Midbrain (tissue), 1 donor: ENCODE measurements at regions not wholly inside any gene's neighbourhood (a gene's known extent, or its start where the extent isn't known, plus 50 kb on each side); places are given as distances from the start of the nearest gene placed in this dataset.

Experiments
- DNase-seq: peaks from one replicate; lab custom pipeline; 2025; lab: John Stamatoyannopoulos, UW

DNA sequence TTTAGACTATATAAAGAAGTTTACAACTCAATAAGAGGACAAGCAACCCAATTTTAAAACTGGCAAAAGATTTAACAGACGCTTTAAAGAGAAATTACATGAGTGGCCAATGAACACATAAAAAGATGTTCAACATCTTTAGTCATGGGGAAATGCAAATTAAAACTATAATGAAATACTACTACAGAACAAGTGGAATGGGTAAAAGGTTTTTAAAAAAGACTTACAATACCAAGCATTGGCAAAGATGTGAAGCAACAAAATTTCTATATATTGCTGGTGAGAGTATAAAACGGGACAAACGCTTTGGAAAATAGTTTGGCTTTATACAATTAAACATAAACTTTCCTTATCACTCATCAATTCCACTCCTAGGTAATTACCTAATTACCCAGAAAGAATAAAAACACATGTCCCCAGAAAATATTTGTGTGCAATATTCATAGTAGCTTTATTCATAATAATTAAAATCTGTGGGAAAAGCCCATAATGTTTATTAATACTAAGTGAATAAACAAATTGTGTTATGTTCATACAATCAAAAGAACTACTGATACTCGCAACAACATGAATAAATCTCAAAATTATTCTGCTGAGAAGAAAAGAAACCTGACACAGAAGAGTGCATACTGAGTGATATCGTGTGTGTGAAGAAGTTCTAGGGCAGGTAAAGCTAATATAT, 76.7 kb upstream of the MYCN start:
- DNase-seq = no peak

DNA sequence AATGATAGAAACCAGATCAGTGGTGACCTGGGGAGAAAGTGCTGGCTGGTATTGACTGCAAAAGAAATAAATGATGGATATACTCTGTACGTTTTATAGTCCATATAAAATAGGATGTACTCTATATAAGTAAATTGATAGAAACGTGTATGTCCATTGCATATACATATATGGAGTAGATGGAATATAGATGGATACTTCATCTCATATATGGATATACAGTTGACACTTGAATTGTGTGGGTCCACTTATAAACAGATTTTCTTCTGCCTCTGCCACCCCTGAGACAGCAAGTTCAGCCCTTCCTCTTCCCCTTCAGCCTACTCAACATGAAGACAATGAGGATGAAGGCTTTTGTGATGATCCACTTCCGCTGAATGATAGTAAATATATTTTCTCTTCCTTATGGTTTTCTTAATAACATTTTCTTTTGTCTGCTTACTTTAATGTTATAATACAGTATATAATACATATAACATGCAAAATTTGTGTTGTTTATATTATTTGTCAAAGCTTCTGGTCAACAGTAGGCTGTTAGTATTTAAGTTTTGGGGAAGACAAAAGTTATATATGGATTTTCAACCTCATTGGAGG, 76.1 kb upstream of the MYCN start:
- DNase-seq = no peak

DNA sequence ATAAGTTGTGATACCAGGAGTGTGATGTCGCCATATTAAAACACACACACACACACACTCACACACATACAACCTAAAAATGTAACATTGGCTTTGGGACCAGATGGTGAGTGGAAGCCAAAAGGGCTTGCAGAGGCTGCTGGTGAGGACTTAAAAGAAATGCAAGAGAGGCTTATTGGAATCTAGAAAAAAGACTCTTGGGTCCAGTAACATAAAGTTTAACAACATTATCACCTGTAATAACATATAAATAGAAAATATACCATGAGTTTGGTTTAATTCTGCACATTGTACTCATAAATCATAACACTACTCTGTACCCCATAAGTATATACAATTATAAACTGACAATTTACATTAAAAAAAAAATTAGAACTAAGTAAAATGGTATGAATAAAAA, 74.4 kb upstream of the MYCN start:
- DNase-seq = no peak

DNA sequence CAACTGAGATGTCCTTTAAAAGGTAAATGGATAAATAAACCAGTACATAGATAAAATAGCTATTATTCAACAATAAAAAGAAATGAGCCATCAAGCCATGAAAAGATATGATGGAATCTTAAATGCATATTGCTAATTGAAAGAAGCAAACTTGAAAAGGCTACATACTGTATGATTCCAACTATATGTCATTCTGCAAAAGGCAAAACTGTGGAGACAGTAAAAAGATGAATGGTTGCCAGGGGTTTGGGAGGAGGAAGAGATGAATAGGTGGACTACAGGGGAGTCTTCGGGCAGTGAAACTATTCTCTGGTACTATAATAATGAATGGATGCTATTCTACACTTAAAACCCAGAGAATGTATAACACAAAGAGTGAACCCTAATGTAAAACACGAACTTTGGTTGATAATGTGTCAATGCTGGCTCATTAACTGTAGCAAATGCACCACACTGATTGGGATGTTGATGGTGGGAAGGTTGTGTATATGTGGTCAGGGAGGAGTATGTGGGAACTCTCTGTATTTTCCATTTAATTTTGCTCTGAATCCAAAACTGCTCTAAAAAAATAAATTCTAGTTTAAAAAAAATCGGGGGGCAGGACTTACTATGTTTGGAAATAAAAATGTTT, 73.7 kb upstream of the MYCN start:
- DNase-seq = no peak

DNA sequence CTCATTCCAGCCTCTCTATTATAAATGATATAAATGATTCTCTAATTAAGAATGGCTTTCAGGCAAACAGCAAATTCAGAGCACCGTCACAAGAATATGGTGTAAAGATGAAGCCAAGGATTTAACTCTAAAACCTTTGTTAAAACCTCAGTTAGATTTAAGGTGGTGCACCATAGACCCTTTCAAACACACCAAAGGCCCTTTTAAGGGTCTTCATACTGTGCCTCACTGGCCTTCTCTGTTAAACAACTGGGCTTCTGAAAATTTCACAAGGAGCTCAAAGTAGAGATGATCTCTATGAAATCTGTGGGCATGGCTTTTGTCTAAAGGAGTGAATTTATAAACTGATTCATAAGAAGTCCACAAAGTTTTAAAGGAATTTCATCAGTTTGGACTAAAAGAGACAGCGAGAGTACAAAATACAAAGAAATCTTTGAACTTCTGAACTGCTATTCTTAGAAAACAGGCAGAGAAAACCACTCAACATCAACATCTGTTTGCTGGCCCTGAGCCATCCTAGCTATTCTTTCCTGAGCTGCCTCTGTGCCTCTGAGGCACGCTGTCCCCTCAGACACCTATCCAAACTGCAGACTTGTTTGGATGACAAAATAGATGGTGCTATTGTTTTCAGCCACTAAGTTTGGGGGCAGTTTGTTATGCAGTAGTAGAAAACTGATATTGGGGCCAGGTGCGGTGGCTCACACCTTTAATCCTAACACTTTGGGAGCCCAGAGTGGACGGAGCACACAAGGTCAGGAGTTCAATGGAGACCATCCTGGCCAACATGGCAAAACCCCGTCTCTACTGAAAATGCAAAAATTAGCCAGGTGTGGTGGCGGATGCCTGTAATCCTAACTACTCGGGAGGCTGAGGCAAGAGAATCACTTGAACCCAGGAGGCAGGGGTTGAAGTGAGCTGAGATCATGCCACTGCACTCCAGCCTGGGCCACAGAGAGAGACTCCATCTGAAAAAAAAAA, 72.9 kb upstream of the MYCN start:
- DNase-seq = no peak

DNA sequence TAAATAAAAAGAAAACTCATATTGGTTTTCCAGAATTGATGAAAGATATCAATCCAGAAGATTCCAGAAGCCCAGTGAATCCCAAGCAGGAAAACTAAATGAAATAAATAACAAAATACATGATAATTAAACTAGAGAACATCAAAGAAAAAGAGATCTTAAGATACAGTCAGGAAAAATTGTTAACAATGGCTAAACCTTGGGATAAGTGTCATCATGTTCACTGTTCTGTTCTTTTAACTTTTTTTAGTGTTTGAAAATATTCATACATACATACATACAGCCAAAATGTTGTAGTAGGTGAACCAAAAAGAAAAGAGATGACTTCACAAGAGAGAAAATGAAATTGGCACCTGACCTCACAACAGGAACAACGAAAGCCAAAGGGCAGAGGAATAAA, 72.2 kb upstream of the MYCN start:
- no peak for DNase-seq

GRCh38 chr2:15868704-15869103, 71.6 kb upstream of the MYCN start:
- DNase-seq = no peak

GRCh38 chr2:15869396-15869795, 71.0 kb upstream of the MYCN start:
- no peak for DNase-seq

- DNase-seq = no peak
Measured at GRCh38 chr2:15869871-15870270, 70.5 kb upstream of the MYCN start.

DNA sequence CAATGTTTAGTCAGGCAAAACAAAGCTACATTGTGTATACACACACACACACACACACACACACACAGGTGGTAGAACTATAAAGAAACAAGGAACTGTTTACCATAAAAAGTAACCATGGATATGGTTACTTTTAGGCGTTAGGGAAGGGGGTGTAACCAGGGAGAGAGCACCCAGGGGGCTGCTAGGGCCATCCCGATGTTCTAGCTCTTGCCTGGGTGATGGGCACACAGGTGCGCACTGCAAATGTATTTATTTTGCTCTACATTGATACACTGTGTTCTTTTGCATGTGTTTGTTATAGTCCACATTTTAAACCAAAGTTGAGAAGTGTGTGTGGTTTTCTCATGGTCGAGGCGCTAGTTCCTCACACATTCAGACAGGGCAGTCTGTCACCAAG, 69.8 kb upstream of the MYCN start:
- DNase-seq = no peak

DNA sequence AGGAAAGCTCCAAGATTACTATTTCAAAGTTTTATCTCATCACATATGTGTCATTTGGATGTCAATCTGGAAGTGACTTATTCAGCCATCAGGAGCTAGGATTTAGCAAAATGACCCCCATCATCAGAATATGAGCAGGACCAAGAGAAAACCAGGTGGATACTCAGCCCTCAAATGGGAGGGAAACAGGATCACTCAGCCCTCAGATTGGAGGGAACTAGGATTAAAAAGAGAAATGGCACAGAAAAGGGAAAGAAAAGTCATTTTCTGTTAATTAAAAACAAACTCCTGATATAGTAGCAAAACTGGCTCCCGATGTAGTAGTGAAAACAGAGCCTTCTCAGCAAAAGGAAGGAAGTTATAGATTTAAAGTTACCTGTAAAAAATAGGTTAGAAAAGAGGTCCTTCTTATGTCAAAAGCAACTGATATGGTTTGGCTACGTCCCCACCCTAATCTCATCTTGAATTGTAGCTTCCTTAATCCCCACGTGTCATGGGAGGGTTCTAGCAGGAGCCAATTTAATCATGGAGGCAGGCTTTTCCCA, 69.0 kb upstream of the MYCN start:
- DNase-seq = no peak

DNA sequence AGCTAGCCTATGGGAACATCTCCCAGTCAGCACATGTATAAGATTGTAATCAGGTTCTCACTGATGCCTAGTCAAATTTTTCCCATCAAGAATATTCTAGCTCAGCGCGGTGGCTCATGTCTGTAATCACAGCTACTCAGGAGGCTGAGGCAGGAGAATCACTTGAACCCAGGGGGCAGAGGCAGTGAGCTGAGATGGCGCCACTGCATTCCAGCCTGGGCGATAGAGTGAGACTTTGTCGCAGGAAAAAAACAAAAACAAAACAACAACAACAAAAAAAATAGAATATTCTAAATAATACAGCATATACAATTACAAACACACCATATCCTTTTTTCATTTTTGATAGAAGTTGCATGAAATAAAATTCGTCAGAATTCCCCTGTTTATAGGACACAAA, 67.5 kb upstream of the MYCN start:
- DNase-seq = no peak

DNA sequence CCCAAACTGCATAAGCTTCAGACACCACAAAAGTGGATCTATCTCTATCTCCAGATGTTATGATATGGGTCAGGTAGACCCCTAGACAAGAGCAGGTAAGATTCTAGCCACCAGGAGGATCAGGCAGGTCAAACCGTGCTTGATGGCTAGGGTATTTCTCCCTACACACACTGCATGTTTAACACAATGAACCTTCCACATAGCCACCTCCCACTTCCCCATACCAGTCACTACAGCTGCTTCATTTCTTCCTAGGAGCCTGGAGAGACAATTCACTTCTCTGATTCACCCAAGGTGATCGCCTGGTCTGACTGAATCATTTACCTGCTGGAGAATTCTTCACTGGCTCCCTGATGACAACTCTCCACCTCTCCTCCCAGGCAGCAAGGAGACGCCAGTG, 66.0 kb upstream of the MYCN start:
- no peak for DNase-seq

DNA sequence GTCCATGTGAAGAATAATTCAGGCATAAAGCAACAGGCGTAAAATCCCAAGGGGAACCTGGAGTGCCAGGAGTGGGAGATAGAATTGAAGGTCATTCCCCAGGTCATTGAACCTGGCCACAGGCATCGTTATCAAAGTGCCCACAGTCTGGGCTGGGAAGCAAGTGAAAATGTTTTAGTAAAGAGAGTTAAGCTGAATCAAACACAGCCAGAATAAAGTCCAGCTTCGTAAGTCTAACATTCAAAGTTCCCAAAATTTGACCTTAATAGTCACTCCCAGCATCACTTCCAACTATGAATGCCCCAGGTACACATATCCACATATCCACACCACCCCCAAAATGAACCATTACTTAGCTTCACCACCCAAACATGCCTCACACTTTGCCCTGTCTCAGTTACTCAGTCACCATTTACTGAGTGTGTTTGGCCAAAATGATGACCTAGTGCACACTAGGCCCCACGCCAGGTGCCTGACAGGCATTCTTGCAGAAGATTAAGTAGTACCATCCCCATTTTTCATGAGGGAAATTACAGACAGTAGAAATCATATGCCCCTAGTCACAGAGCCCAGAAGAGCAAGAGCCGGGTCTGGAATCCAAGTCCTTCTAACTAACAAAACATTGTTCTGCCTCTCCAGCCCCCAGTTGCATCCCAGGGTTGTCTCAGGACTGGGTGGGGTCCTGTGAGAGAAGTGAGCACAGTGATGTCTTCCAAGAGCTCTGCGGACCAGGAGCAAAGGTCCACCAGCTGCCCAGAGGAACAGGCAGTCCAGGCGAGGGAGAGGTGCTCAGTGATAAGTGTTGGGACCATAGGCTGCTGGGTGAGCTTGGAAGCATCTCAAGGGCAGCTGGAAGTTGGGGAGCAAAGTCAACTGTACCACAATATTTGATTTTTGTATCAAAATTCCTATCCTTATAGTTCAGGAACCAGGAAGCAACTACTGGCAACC, 65.2 kb upstream of the MYCN start:
- no peak for DNase-seq

GRCh38 chr2:15875969-15876705, 64.2 kb upstream of the MYCN start:
- no peak for DNase-seq

DNA sequence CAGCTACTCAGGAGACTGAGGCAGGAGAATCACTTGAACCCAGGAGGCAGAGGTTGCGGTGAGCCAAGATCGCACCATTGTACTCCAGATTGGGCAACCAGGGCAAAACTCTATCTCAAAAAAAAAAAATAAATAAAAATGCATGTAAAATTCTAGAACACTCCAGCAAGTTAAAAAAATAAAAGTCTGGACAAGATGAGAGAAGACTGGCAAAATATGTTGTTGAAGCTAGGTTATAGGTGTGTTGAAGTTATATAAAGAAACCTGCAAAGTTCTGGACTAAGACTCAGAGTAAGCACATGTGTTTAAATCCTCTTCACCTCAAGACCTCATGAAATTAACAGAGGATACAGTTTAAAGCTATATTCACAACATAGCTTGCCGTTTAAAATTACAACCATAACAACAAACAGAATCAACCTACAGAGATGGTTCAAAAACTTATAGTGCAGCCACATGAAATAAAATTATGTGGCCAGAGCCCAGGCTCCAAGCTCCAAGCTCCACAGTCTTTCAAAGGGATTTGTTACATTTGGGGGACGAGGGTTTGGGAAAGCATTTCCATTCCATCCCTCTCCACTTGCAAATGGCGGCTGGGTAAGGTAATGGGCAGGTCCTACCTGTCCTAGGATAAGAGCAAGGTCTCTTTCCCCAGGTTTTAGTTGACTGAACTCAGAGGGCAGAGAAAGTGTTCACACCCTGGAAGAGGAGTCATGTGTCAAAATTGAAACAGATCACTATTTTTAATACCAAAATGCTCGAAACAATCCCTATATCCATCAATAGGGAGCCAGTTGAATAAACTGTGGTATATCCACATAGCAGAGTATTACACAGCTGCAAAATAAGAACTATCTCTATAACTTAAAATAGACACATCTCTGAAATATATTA, 59.9 kb upstream of the MYCN start:
- no peak for DNase-seq

DNA sequence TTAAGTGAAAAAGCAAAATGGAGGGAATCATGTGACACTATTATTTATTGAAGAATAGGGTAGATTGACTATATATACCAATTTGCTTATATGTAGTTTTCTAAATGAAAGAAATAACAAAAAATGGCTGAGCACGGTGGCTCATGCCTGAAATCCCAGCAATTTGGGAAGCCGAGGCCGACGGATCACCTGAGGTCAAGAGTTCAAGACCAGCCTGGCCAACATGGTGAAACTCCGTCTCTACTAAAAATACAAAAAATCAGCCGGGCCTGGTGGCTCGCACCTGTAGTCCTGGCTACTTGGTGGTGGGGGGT, 59.3 kb upstream of the MYCN start:
- DNase-seq = no peak

DNA sequence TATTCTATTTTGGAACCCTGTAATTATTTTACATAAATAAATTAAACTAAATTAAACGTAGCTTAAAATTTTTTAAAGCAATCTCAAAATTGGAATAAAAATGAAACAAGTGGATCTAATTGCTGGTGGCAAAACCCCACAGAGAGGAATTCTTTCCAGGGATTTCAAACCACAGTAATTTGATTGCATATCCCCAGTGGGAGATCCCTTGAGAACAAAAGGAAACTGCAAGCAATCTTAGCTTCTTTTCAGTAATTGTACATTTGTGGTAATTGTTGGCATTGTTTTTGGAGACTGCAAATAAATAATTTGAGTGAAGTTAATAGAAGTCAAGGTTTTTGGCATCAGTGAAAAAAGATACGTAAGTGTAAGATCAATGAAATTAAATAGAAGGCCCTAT, 58.7 kb upstream of the MYCN start:
- no peak for DNase-seq

GRCh38 chr2:15882761-15883497, 57.4 kb upstream of the MYCN start:
- DNase-seq = no peak
